ENCODE measurements at regions not wholly inside any gene's neighbourhood (a gene's known extent, or its start where the extent isn't known, plus 50 kb on each side); places are given as distances from the start of the nearest gene placed in this dataset.
A peak's percentile ranks its signal among the peaks of the same experiment; 100 is the strongest.
"Not testable (repeated sequence)": the region's sequence is repeated elsewhere in the genome, so short reads cannot be mapped to it uniquely, and the experiment has no call there.

GRCh38 chr2:156254637-156255067 lies 77.9 kb downstream of the NR4A2 start:
- H3K36me3 Mint-ChIP-seq (ENCODE audit: low read depth); intact Hi-C loops (cut with micrococcal nuclease); H3K4me1 Mint-ChIP-seq; CTCF ChIA-PET; H3K9me3 Mint-ChIP-seq; ATAC-seq (ENCODE audit: low read depth); POLR2A ChIA-PET; DNase-seq; H3K27me3 Mint-ChIP-seq; H3K27ac Mint-ChIP-seq: not testable (repeated sequence)
- H3K4me3 Mint-ChIP-seq, result peak overlapping the region; percentile 20

GRCh38 chr2:156253765-156254164 lies 78.8 kb downstream of the NR4A2 start:
- H3K4me3 Mint-ChIP-seq, result no peak overlapping the region
- H3K27ac Mint-ChIP-seq, result no peak overlapping the region
- intact Hi-C loops (cut with micrococcal nuclease), result no loop called here
- H3K9me3 Mint-ChIP-seq, result peaks cover 2% of the 10 kb centered on the region
- ChIA-PET CTCF (no interaction called here), POLR2A (no interaction called here)
- TF ChIP-seq CTCF (IDR thresholded peaks at IDR 0.05), result no peak
- H3K4me1 Mint-ChIP-seq, result no peaks in the 10 kb centered on the region
- H3K27me3 Mint-ChIP-seq, result peaks cover 2% of the 10 kb centered on the region
- ATAC-seq (ENCODE audit: low read depth) (no peak), DNase-seq (no peak)
- no peaks in the 10 kb centered on the region for H3K36me3 Mint-ChIP-seq (ENCODE audit: low read depth)

GRCh38 chr2:156242874-156243273 lies 89.6 kb downstream of the NR4A2 start:
- Mint-ChIP-seq H3K27me3 (peaks cover 4% of the 10 kb centered on the region), H3K36me3 (ENCODE audit: low read depth) (no peaks in the 10 kb centered on the region), H3K27ac (no peak overlapping the region), H3K4me3 (no peak overlapping the region), H3K9me3 (no peaks in the 10 kb centered on the region), H3K4me1 (no peaks in the 10 kb centered on the region)
- no peak for TF ChIP-seq CTCF (IDR thresholded peaks at IDR 0.05)
- ATAC-seq (ENCODE audit: low read depth) (no peak), DNase-seq (no peak)
- ChIA-PET CTCF (no interaction called here), POLR2A (no interaction called here)
- intact Hi-C loops (cut with micrococcal nuclease), result no loop called here

GRCh38 chr2:156237558-156237957 lies 95.0 kb downstream of the NR4A2 start:
- CTCF ChIA-PET, result no interaction called here
- no peak for ATAC-seq (ENCODE audit: low read depth)
- intact Hi-C loops (cut with micrococcal nuclease), result no loop called here
- POLR2A ChIA-PET, result no interaction called here
- Mint-ChIP-seq H3K4me1 (no peaks in the 10 kb centered on the region), H3K36me3 (ENCODE audit: low read depth) (no peaks in the 10 kb centered on the region), H3K9me3 (peaks cover 13% of the 10 kb centered on the region), H3K27me3 (no peaks in the 10 kb centered on the region), H3K4me3 (no peak overlapping the region), H3K27ac (no peak overlapping the region)
- DNase-seq, result no peak
- TF ChIP-seq CTCF (IDR thresholded peaks at IDR 0.05), result no peak

GRCh38 chr2:156229724-156230362 lies 102.7 kb downstream of the NR4A2 start:
- POLR2A ChIA-PET, result no interaction called here
- Mint-ChIP-seq H3K9me3 (peaks cover 20% of the 10 kb centered on the region), H3K27ac (no peak overlapping the region)

GRCh38 chr2:156223328-156223727 lies 109.2 kb downstream of the NR4A2 start:
- H3K27ac Mint-ChIP-seq; H3K4me1 Mint-ChIP-seq; H3K4me3 Mint-ChIP-seq; DNase-seq; POLR2A ChIA-PET; intact Hi-C loops (cut with micrococcal nuclease); ATAC-seq (ENCODE audit: low read depth); CTCF ChIA-PET; H3K36me3 Mint-ChIP-seq (ENCODE audit: low read depth); H3K27me3 Mint-ChIP-seq: not testable (repeated sequence)
- peaks cover 31% of the 10 kb centered on the region for H3K9me3 Mint-ChIP-seq

More at GRCh38 chr2:156229724-156230362, 102.7 kb downstream of the NR4A2 start:
- Mint-ChIP-seq H3K4me3 (no peak overlapping the region), H3K27me3 (no peaks in the 10 kb centered on the region), H3K4me1 (no peaks in the 10 kb centered on the region), H3K36me3 (ENCODE audit: low read depth) (no peaks in the 10 kb centered on the region)
- CTCF ChIA-PET, result no interaction called here
- no peak for ATAC-seq (ENCODE audit: low read depth)
- no peak for TF ChIP-seq CTCF (IDR thresholded peaks at IDR 0.05)
- intact Hi-C loops (cut with micrococcal nuclease), result no loop called here
- no peak for DNase-seq

Measured in activated B cell treated with CpG ODN at 0.5 μM for 24 hours (primary cell).